Osteoblast (primary cell): ENCODE measurements at regions not wholly inside any gene's neighbourhood (a gene's known extent, or its start where the extent isn't known, plus 50 kb on each side); places are given as distances from the start of the nearest gene placed in this dataset.

Experiments used
- DNase-seq: peaks from one replicate; pipeline ENCODE4 v3.0.0; 2011; ENCODE audit warnings: low spot score, mixed read lengths; ENCODE audit not compliant: insufficient read length; ENCODE audit errors: missing footprints
- H2AFZ ChIP-seq: 2 replicates; pipeline ENCODE4 v1.6.0; 2011; ENCODE audit warnings: mild to moderate bottlenecking, low read length
- H3K27ac ChIP-seq: 2 replicates; pipeline ENCODE4 v1.5.1; 2011; ENCODE audit warnings: mild to moderate bottlenecking, low read depth, low read length, moderate library complexity
- H3K27me3 ChIP-seq: 2 replicates; pipeline ENCODE4 v1.6.0; 2012; ENCODE audit warnings: mild to moderate bottlenecking, control low read depth, inconsistent platforms, low read length, moderate library complexity; ENCODE audit not compliant: insufficient read depth
- H3K36me3 ChIP-seq: 2 replicates; pipeline ENCODE4 v1.5.1; 2011; ENCODE audit warnings: mild to moderate bottlenecking, low read length, control low read depth, moderate library complexity; ENCODE audit not compliant: insufficient read depth
- H3K4me1 ChIP-seq: 2 replicates; pipeline ENCODE4 v1.5.1; 2011; ENCODE audit warnings: mild to moderate bottlenecking, low read length, control low read depth, moderate library complexity; ENCODE audit not compliant: insufficient read depth
- H3K4me2 ChIP-seq: 2 replicates; pipeline ENCODE4 v1.6.0; 2011; ENCODE audit warnings: mild to moderate bottlenecking, low read length; ENCODE audit not compliant: insufficient read depth
- H3K4me3 ChIP-seq: fragments of 200-600 bp; sonication (generic); 3 replicates; pipeline ENCODE4 v1.5.1; 2012; ENCODE audit warnings: mild to moderate bottlenecking, low read length, inconsistent platforms; ENCODE audit not compliant: insufficient read depth
- H3K79me2 ChIP-seq: 2 replicates; pipeline ENCODE4 v1.6.0; 2012; ENCODE audit warnings: mild to moderate bottlenecking, low read length, control low read depth, inconsistent platforms; ENCODE audit not compliant: insufficient read depth
- H3K9me3 ChIP-seq: 2 replicates; pipeline ENCODE4 v1.5.1; 2011; ENCODE audit warnings: low read depth, low read length, control low read depth
- H4K20me1 ChIP-seq: 2 replicates; pipeline ENCODE4 v1.6.0; 2012; ENCODE audit warnings: mild to moderate bottlenecking, low read length, control low read depth; ENCODE audit not compliant: insufficient read depth
- CTCF ChIP-seq: IDR thresholded peaks from 2 replicates; pipeline ENCODE4 v1.5.1; 2011; ENCODE audit warnings: mild to moderate bottlenecking, low read depth, low read length, moderate library complexity; ENCODE audit errors: extremely low read depth

- no peaks in the 10 kb centered on the region for H3K4me1 ChIP-seq
- H3K4me2 ChIP-seq, result no peak overlapping the region
- TF ChIP-seq CTCF, result no peak
- no peak overlapping the region for H3K4me3 ChIP-seq
- DNase-seq, result no peak
- no peak overlapping the region for H3K27ac ChIP-seq
- H2AFZ ChIP-seq, result no peak overlapping the region
- H4K20me1 ChIP-seq, result no peaks in the 10 kb centered on the region
- H3K27me3 ChIP-seq, result no peaks in the 10 kb centered on the region
- H3K9me3 ChIP-seq, result peaks cover 2% of the 10 kb centered on the region
- no peaks in the 10 kb centered on the region for H3K36me3 ChIP-seq
- no peaks in the 10 kb centered on the region for H3K79me2 ChIP-seq
Measured at GRCh38 chr22:47586038-47586437, 823.6 kb downstream of the TBC1D22A start.

GRCh38 chr22:47583959-47584562, 821.6 kb downstream of the TBC1D22A start:
- Histone ChIP-seq H3K4me1 (no peaks in the 10 kb centered on the region), H3K27me3 (no peaks in the 10 kb centered on the region), H3K27ac (no peak overlapping the region), H4K20me1 (no peaks in the 10 kb centered on the region), H3K79me2 (no peaks in the 10 kb centered on the region), H3K4me3 (no peak overlapping the region), H2AFZ (no peak overlapping the region), H3K4me2 (no peak overlapping the region), H3K9me3 (peaks cover 2% of the 10 kb centered on the region), H3K36me3 (no peaks in the 10 kb centered on the region)
- TF ChIP-seq CTCF, result no peak
- DNase-seq, result no peak

- Histone ChIP-seq H3K4me1 (no peaks in the 10 kb centered on the region), H3K27ac (no peak overlapping the region), H3K4me3 (no peak overlapping the region), H3K27me3 (no peaks in the 10 kb centered on the region), H3K4me2 (no peak overlapping the region), H3K79me2 (no peaks in the 10 kb centered on the region), H4K20me1 (no peaks in the 10 kb centered on the region), H3K36me3 (no peaks in the 10 kb centered on the region), H3K9me3 (peaks cover 2% of the 10 kb centered on the region), H2AFZ (no peak overlapping the region)
- DNase-seq, result no peak
- TF ChIP-seq CTCF, result no peak
Measured at GRCh38 chr22:47582067-47582466, 819.6 kb downstream of the TBC1D22A start.

GRCh38 chr22:47580121-47580520, 817.7 kb downstream of the TBC1D22A start:
- no peaks in the 10 kb centered on the region for H3K36me3 ChIP-seq
- peaks cover 2% of the 10 kb centered on the region for H3K9me3 ChIP-seq
- H3K79me2 ChIP-seq, result no peaks in the 10 kb centered on the region
- TF ChIP-seq CTCF, result no peak
- H3K4me3 ChIP-seq, result no peak overlapping the region
- H4K20me1 ChIP-seq, result no peaks in the 10 kb centered on the region
- DNase-seq, result no peak
- H3K4me1 ChIP-seq, result no peaks in the 10 kb centered on the region
- no peak overlapping the region for H3K27ac ChIP-seq
- H3K4me2 ChIP-seq, result no peak overlapping the region
- no peaks in the 10 kb centered on the region for H3K27me3 ChIP-seq
- no peak overlapping the region for H2AFZ ChIP-seq
